ENCODE measurements at regions not wholly inside any gene's neighbourhood (a gene's known extent, or its start where the extent isn't known, plus 50 kb on each side); places are given as distances from the start of the nearest gene placed in this dataset.

GRCh38 chr17:77421630-77421972 is 280.8 kb downstream of the SEC14L1 start (continued):
- no peak for TF ChIP-seq ATF2 (IDR thresholded peaks at IDR 0.05; ENCODE audit: low read length)
- TF ChIP-seq JUND (IDR thresholded peaks at IDR 0.05; ENCODE audit: low read length), result no peak
- TF ChIP-seq CHD2 (IDR thresholded peaks at IDR 0.05; ENCODE audit: low read length), result no peak
- no peak for TF ChIP-seq TBP (IDR thresholded peaks at IDR 0.05; ENCODE audit: low read depth, low read length)
- TF ChIP-seq SRF (IDR thresholded peaks at IDR 0.05; ENCODE audit: low read depth, low read length), result no peak
